GM23338 (cell line): ENCODE measurements at regions not wholly inside any gene's neighbourhood (a gene's known extent, or its start where the extent isn't known, plus 50 kb on each side); places are given as distances from the start of the nearest gene placed in this dataset.

Experiments
- ATAC-seq: fragments of 200-7000 bp; cut with Tn5 transposase; 3 replicates; pipeline ENCODE4 v1.9.1; 2020
- DNase-seq: peaks from one replicate; pipeline ENCODE4 v3.0.0-alpha.2; 2015; ENCODE audit warnings: low spot score
- H2AFZ ChIP-seq: fragments of 200-600 bp; sonication (generic); 2 replicates; pipeline ENCODE4 v1.8.0; 2016; ENCODE audit warnings: antibody characterized with exemption, mild to moderate bottlenecking, moderate library complexity
- H3F3A ChIP-seq: fragments of 200-600 bp; sonication (generic); replicated peaks from 2 replicates; pipeline ENCODE4 v1.8.0; 2017; ENCODE audit warnings: antibody characterized with exemption, mixed run types, low read depth
- H3K27ac ChIP-seq: fragments of 200-600 bp; sonication (generic); 2 replicates; pipeline ENCODE4 v1.6.1; 2016; ENCODE audit warnings: low read depth
- H3K27me3 ChIP-seq: fragments of 200-600 bp; sonication (generic); 2 replicates; pipeline ENCODE4 v1.8.0; 2016; ENCODE audit warnings: mild to moderate bottlenecking, mixed run types, moderate library complexity; ENCODE audit not compliant: insufficient read depth
- H3K36me3 ChIP-seq: fragments of 200-600 bp; sonication (generic); 2 replicates; pipeline ENCODE4 v1.8.0; 2016; ENCODE audit warnings: mild to moderate bottlenecking; ENCODE audit not compliant: insufficient read depth
- H3K4me1 ChIP-seq: fragments of 200-600 bp; sonication (generic); 2 replicates; pipeline ENCODE4 v1.8.0; 2016; ENCODE audit warnings: mild to moderate bottlenecking, moderate library complexity; ENCODE audit not compliant: insufficient read depth
- H3K4me2 ChIP-seq: fragments of 200-600 bp; sonication (generic); 2 replicates; pipeline ENCODE4 v1.7.1; 2017; ENCODE audit warnings: mixed run types
- H3K4me3 ChIP-seq: fragments of 200-600 bp; sonication (generic); 2 replicates; pipeline ENCODE4 v1.6.1; 2016; ENCODE audit warnings: mixed run types
- H3K79me2 ChIP-seq: fragments of 200-600 bp; sonication (generic); replicated peaks from 2 replicates; pipeline ENCODE4 v1.8.0; 2017; ENCODE audit warnings: mild to moderate bottlenecking; ENCODE audit not compliant: insufficient read depth
- H3K9me2 ChIP-seq: fragments of 200-600 bp; sonication (generic); 2 replicates; pipeline ENCODE4 v1.8.0; 2017; ENCODE audit not compliant: insufficient read depth
- H4K20me1 ChIP-seq: fragments of 200-600 bp; sonication (generic); replicated peaks from 2 replicates; pipeline ENCODE4 v1.8.0; 2017; ENCODE audit warnings: mild to moderate bottlenecking; ENCODE audit not compliant: insufficient read depth
- H3K27ac Mint-ChIP-seq: 2 replicates; pipeline ENCODE4 v1.8.0; 2020; ENCODE audit warnings: inconsistent platforms, mild to moderate bottlenecking, moderate library complexity, mixed read lengths
- H3K27me3 Mint-ChIP-seq: 3 replicates; pipeline ENCODE4 v1.8.0; 2022; ENCODE audit warnings: low read depth, mild to moderate bottlenecking, moderate library complexity, mixed read lengths, inconsistent platforms; ENCODE audit not compliant: insufficient read depth, poor library complexity
- H3K36me3 Mint-ChIP-seq: 3 replicates; pipeline ENCODE4 v1.8.0; 2021; ENCODE audit warnings: low read depth, mild to moderate bottlenecking, inconsistent platforms, moderate library complexity, mixed read lengths
- H3K4me1 Mint-ChIP-seq: 3 replicates; pipeline ENCODE4 v1.8.0; 2020; ENCODE audit warnings: mild to moderate bottlenecking, inconsistent platforms, mixed read lengths
- H3K4me3 Mint-ChIP-seq: 3 replicates; pipeline ENCODE4 v1.8.0; 2021; ENCODE audit warnings: moderate library complexity, mild to moderate bottlenecking, inconsistent platforms, mixed read lengths
- H3K9me3 Mint-ChIP-seq: 3 replicates; pipeline ENCODE4 v1.8.0; 2020; ENCODE audit warnings: moderate library complexity, mild to moderate bottlenecking, inconsistent platforms, mixed read lengths
- CREB1 ChIP-seq: fragments of 250-450 bp; sonication (Bioruptor Pico); IDR thresholded peaks from 2 replicates; pipeline ENCODE4 v1.5.0; 2020; ENCODE audit warnings: low read depth, mild to moderate bottlenecking, moderate library complexity
- EZH2 ChIP-seq: fragments of 200-600 bp; sonication (generic); IDR thresholded peaks from one replicate; pipeline ENCODE4 v1.8.0; 2017; ENCODE audit warnings: antibody characterized with exemption, mild to moderate bottlenecking, low read depth; ENCODE audit not compliant: unreplicated experiment
- EZH2phosphoT487 ChIP-seq: fragments of 200-600 bp; sonication (generic); IDR thresholded peaks from one replicate; pipeline ENCODE4 v1.8.1; 2018; ENCODE audit warnings: antibody characterized with exemption; ENCODE audit not compliant: unreplicated experiment
- JUNB ChIP-seq: IDR thresholded peaks from one replicate; pipeline ENCODE4 v1.6.1; 2016; ENCODE audit warnings: antibody characterized with exemption; ENCODE audit not compliant: unreplicated experiment
- NANOG ChIP-seq: IDR thresholded peaks from 2 replicates; pipeline ENCODE4 v1.6.1; 2016; ENCODE audit warnings: antibody characterized with exemption, borderline replicate concordance
- POLR2AphosphoS5 ChIP-seq: IDR thresholded peaks from 2 replicates; pipeline ENCODE4 v1.6.1; 2016; ENCODE audit warnings: antibody characterized with exemption, low read depth
- STAT1 ChIP-seq: IDR thresholded peaks from one replicate; pipeline ENCODE4 v1.6.1; 2016; ENCODE audit warnings: antibody characterized with exemption; ENCODE audit not compliant: unreplicated experiment
- ZNF114 ChIP-seq: fragments of 250-450 bp; sonication (Bioruptor Pico); IDR thresholded peaks from 2 replicates; pipeline ENCODE4 v1.5.0; 2020; ENCODE audit warnings: mild to moderate bottlenecking, moderate library complexity
- ZNF331 ChIP-seq: fragments of 250-450 bp; sonication (Bioruptor Pico); IDR thresholded peaks from 2 replicates; pipeline ENCODE4 v1.5.0; 2020; ENCODE audit warnings: low read depth, mild to moderate bottlenecking, moderate library complexity
- TF ChIP-seq, protein P1 (sequence below), 2 experiments: fragments of 200-600 bp in 1 of 2; sonication (generic) in 1 of 2; conservative IDR thresholded peaks; 2 replicates each; pipeline versions ENCODE4 v1.5.1 to v1.6.1; 2016 to 2017; ENCODE audit warnings: antibody characterized with exemption in 2 of 2, low read depth in 2 of 2, mild to moderate bottlenecking in 2 of 2, moderate library complexity in 1 of 2
- TF ChIP-seq, protein P2 (sequence below): IDR thresholded peaks from 2 replicates; pipeline ENCODE4 v1.6.1; 2016; ENCODE audit warnings: antibody characterized with exemption
- TF ChIP-seq, protein P3 (sequence below): IDR thresholded peaks from one replicate; pipeline ENCODE4 v1.6.1; 2018; ENCODE audit warnings: antibody characterized with exemption; ENCODE audit not compliant: unreplicated experiment

DNA sequence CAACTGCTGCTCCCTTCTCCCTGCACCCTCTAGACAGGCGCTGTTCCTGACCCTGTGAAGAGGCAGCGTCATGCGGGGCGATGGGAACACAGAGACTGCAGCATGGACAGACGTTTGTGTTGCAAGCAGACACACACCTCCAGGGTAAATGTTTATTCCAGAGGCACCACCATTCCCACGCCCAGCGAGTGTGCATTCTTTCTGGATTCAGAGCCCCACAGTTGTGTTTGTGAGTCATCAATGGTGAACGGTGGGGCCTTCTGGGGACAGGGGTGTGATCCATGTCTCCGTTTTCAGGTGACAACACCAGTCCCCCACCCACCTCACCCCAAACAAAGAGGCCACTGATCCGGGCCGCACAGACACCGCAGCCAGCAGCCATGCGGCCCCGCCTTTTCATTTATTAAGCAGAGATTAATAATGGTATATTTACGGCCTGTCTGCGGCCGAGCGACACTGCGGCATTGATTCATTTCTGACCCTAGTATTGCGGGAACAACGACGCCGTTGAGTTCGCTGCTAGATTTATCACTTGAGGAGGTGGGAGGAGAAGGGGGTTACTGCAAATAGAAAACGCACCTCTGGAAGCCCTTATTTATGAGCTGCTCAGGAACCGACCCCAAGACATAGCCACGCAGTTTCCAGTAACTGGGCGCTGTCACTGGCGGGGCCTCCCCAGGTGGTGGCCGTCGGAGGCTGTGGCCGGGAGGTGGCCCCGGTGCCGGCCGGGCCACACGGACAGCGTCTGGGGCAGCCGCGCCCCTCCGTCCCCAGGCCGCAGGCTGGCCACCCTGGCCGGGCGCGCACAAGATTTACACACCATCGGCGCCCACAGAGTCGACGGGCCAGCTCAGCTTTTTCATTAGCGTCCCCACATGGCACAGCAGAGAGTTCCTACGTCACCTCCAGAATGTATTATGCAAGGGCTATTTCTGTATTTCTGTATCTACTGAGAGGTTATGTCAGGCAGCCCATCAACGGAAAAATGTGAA is 367.6 kb downstream of the THBS2 start:
- Histone ChIP-seq H3K9me2 (no peaks in the 10 kb centered on the region), H3F3A (no peaks in the 10 kb centered on the region), H3K4me3 (no peak overlapping the region), H2AFZ (no peak overlapping the region), H3K4me2 (no peak overlapping the region), H3K4me1 (no peaks in the 10 kb centered on the region), H3K27me3 (peaks cover 5% of the 10 kb centered on the region; the same call in 1 of the 2 replicates), H4K20me1 (no peaks in the 10 kb centered on the region), H3K36me3 (no peaks in the 10 kb centered on the region), H3K27ac (no peak overlapping the region), H3K79me2 (no peaks in the 10 kb centered on the region)
- Mint-ChIP-seq H3K36me3 (no peaks in the 10 kb centered on the region; the same call in 2 of the 3 replicates), H3K9me3 (no peaks in the 10 kb centered on the region; the same call in 2 of the 3 replicates), H3K4me1 (peaks cover 7% of the 10 kb centered on the region; the same call in 1 of the 3 replicates), H3K4me3 (no peak overlapping the region), H3K27ac (no peak overlapping the region), H3K27me3 (peaks cover 12% of the 10 kb centered on the region)
- ATAC-seq (no peak), DNase-seq (no peak)
- TF ChIP-seq STAT1 (no peak), ZNF114 (CRISPR knock-in tag) (no peak), CREB1 (CRISPR knock-in tag) (no peak), EZH2phosphoT487 (no peak), JUNB (no peak), EZH2 (no peak), NANOG (no peak), ZNF331 (CRISPR knock-in tag) (no peak), POLR2AphosphoS5 (no peak)
- TF ChIP-seq, protein P1, sequence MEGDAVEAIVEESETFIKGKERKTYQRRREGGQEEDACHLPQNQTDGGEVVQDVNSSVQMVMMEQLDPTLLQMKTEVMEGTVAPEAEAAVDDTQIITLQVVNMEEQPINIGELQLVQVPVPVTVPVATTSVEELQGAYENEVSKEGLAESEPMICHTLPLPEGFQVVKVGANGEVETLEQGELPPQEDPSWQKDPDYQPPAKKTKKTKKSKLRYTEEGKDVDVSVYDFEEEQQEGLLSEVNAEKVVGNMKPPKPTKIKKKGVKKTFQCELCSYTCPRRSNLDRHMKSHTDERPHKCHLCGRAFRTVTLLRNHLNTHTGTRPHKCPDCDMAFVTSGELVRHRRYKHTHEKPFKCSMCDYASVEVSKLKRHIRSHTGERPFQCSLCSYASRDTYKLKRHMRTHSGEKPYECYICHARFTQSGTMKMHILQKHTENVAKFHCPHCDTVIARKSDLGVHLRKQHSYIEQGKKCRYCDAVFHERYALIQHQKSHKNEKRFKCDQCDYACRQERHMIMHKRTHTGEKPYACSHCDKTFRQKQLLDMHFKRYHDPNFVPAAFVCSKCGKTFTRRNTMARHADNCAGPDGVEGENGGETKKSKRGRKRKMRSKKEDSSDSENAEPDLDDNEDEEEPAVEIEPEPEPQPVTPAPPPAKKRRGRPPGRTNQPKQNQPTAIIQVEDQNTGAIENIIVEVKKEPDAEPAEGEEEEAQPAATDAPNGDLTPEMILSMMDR (conservative IDR thresholded peaks at IDR 0.05; ENCODE audit: low read depth in 2 of 2), result no peak
- TF ChIP-seq, protein P2, sequence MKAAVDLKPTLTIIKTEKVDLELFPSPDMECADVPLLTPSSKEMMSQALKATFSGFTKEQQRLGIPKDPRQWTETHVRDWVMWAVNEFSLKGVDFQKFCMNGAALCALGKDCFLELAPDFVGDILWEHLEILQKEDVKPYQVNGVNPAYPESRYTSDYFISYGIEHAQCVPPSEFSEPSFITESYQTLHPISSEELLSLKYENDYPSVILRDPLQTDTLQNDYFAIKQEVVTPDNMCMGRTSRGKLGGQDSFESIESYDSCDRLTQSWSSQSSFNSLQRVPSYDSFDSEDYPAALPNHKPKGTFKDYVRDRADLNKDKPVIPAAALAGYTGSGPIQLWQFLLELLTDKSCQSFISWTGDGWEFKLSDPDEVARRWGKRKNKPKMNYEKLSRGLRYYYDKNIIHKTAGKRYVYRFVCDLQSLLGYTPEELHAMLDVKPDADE, result no peak
- TF ChIP-seq, protein P3, sequence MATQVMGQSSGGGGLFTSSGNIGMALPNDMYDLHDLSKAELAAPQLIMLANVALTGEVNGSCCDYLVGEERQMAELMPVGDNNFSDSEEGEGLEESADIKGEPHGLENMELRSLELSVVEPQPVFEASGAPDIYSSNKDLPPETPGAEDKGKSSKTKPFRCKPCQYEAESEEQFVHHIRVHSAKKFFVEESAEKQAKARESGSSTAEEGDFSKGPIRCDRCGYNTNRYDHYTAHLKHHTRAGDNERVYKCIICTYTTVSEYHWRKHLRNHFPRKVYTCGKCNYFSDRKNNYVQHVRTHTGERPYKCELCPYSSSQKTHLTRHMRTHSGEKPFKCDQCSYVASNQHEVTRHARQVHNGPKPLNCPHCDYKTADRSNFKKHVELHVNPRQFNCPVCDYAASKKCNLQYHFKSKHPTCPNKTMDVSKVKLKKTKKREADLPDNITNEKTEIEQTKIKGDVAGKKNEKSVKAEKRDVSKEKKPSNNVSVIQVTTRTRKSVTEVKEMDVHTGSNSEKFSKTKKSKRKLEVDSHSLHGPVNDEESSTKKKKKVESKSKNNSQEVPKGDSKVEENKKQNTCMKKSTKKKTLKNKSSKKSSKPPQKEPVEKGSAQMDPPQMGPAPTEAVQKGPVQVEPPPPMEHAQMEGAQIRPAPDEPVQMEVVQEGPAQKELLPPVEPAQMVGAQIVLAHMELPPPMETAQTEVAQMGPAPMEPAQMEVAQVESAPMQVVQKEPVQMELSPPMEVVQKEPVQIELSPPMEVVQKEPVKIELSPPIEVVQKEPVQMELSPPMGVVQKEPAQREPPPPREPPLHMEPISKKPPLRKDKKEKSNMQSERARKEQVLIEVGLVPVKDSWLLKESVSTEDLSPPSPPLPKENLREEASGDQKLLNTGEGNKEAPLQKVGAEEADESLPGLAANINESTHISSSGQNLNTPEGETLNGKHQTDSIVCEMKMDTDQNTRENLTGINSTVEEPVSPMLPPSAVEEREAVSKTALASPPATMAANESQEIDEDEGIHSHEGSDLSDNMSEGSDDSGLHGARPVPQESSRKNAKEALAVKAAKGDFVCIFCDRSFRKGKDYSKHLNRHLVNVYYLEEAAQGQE, result no peak
